CD4-positive, alpha-beta T cell treated with Interleukin-1 beta for 1 hour (primary cell): ENCODE measurements at regions not wholly inside any gene's neighbourhood (a gene's known extent, or its start where the extent isn't known, plus 50 kb on each side); places are given as distances from the start of the nearest gene placed in this dataset.

ENCODE experiments used
- DNase-seq, 2 donors: peaks; one replicate each; pipeline ENCODE4 v3.0.0-alpha.2; 2020 to 2022

GRCh38 chr4:129565214-129565613 lies 469.3 kb downstream of the C4orf33 start:
- no peak for DNase-seq

- no peak for DNase-seq
These were observed 474.4 kb downstream of the C4orf33 start for GRCh38 chr4:129570326-129570725.

- DNase-seq: no peak
These were observed 482.4 kb downstream of the C4orf33 start for GRCh38 chr4:129578336-129578735.

GRCh38 chr4:129581305-129581704 lies 485.4 kb downstream of the C4orf33 start:
- DNase-seq: no peak

- no peak for DNase-seq
These were observed 487.9 kb downstream of the C4orf33 start for GRCh38 chr4:129583868-129584267.

- DNase-seq: no peak
These were observed 502.6 kb downstream of the C4orf33 start for GRCh38 chr4:129598582-129598981.

- no peak for DNase-seq
These were observed 504.9 kb downstream of the C4orf33 start for GRCh38 chr4:129600898-129601297.

GRCh38 chr4:129602447-129602846 lies 506.5 kb downstream of the C4orf33 start:
- DNase-seq: no peak

- DNase-seq: no peak
These were observed 507.4 kb downstream of the C4orf33 start for GRCh38 chr4:129603241-129603931.

- DNase-seq: no peak
These were observed 508.8 kb downstream of the C4orf33 start for GRCh38 chr4:129604632-129605255.

GRCh38 chr4:129614611-129615010 lies 518.7 kb downstream of the C4orf33 start:
- DNase-seq: no peak

- no peak for DNase-seq
These were observed 526.6 kb downstream of the C4orf33 start for GRCh38 chr4:129622566-129622965.

GRCh38 chr4:129623233-129623875 lies 527.4 kb downstream of the C4orf33 start:
- DNase-seq: no peak

GRCh38 chr4:129641179-129641578 lies 545.2 kb downstream of the C4orf33 start:
- DNase-seq: peak; percentile 19 to 28

GRCh38 chr4:129645461-129645860 lies 549.5 kb downstream of the C4orf33 start:
- no peak for DNase-seq

- DNase-seq: no peak
These were observed 572.1 kb downstream of the C4orf33 start for GRCh38 chr4:129668092-129668491.

GRCh38 chr4:129672941-129673340 lies 577.0 kb downstream of the C4orf33 start:
- DNase-seq: no peak

GRCh38 chr4:129675036-129675435 lies 579.1 kb downstream of the C4orf33 start:
- DNase-seq: no peak

- DNase-seq: no peak
These were observed 581.0 kb downstream of the C4orf33 start for GRCh38 chr4:129676934-129677333.

- no peak for DNase-seq
These were observed 586.6 kb downstream of the C4orf33 start for GRCh38 chr4:129682586-129682985.

GRCh38 chr4:129707949-129708348 lies 612.0 kb downstream of the C4orf33 start:
- DNase-seq: no peak

- no peak for DNase-seq
These were observed 612.8 kb downstream of the C4orf33 start for GRCh38 chr4:129708784-129709183.

GRCh38 chr4:129738175-129738574 lies 642.2 kb downstream of the C4orf33 start:
- DNase-seq: no peak

- DNase-seq: no peak
These were observed 651.8 kb downstream of the C4orf33 start for GRCh38 chr4:129747756-129748155.
